H1 (cell line): ENCODE measurements at regions not wholly inside any gene's neighbourhood (a gene's known extent, or its start where the extent isn't known, plus 50 kb on each side); places are given as distances from the start of the nearest gene placed in this dataset.

Experiments
- CTCF ChIA-PET: fragments of 300-600 bp; sonication (Branson Sonifier 250); formaldehyde crosslinking; loops from one replicate; lab custom pipeline; 2021; ENCODE audit not compliant: partially characterized antibody; lab: Charles Lee
- POLR2A ChIA-PET: fragments of 300-600 bp; sonication (Branson Sonifier 250); formaldehyde crosslinking; loops from one replicate; lab custom pipeline; 2021; ENCODE audit warnings: inconsistent platforms; ENCODE audit not compliant: partially characterized antibody; lab: Charles Lee
- DNase-seq, 2 experiments: peaks; one replicate each; pipeline versions ENCODE4 v3.0.0 to v3.0.0-alpha.2; 2010 to 2022; ENCODE audit warnings: low spot score in 2 of 2, low read depth in 1 of 2, mixed read lengths in 1 of 2
- FAIRE-seq: peaks from 2 replicates; lab custom pipeline; 2011; peaks lifted over from hg19 to GRCh38; lab: Jason Lieb, UNC
- H2AFZ ChIP-seq: 2 replicates; pipeline ENCODE4 v1.8.1; 2012; ENCODE audit warnings: low read length, inconsistent platforms
- H2AK5ac ChIP-seq: 2 replicates; pipeline ENCODE4 v1.6.1; 2013; ENCODE audit warnings: low read depth, low read length
- H2BK120ac ChIP-seq: replicated peaks from 2 replicates; pipeline ENCODE3; 2013; ENCODE audit warnings: low read depth, low read length, inconsistent platforms
- H2BK12ac ChIP-seq: 2 replicates; pipeline ENCODE4 v1.6.1; 2013; ENCODE audit warnings: low read depth, low read length
- H2BK15ac ChIP-seq: 2 replicates; pipeline ENCODE4 v1.6.1; 2013; ENCODE audit warnings: low read length
- H2BK20ac ChIP-seq: 2 replicates; pipeline ENCODE4 v1.6.1; 2013; ENCODE audit warnings: low read length
- H2BK5ac ChIP-seq: 2 replicates; pipeline ENCODE4 v1.6.1; 2013; ENCODE audit warnings: low read depth, low read length
- H3K14ac ChIP-seq: 2 replicates; pipeline ENCODE4 v1.6.1; 2013; ENCODE audit warnings: inconsistent platforms; ENCODE audit not compliant: insufficient read length
- H3K18ac ChIP-seq: 2 replicates; pipeline ENCODE4 v1.6.1; 2013; ENCODE audit warnings: low read length; ENCODE audit errors: extremely low read depth
- H3K23ac ChIP-seq: 2 replicates; pipeline ENCODE4 v1.6.1; 2013; ENCODE audit warnings: inconsistent platforms; ENCODE audit not compliant: insufficient read length
- H3K23me2 ChIP-seq: 2 replicates; pipeline ENCODE4 v1.6.1; 2013; ENCODE audit warnings: low read depth, low read length
- H3K27ac ChIP-seq: 2 replicates; pipeline ENCODE4 v1.6.1; 2011; ENCODE audit warnings: low read depth, low read length, inconsistent platforms
- H3K27me3 ChIP-seq, 4 experiments: replicated peaks in 1 of 4; 1 replicate in 1 of 4; 2 replicates in 3 of 4; pipeline versions ENCODE4 v1.6.1 to v1.8.1; 2011 to 2013; ENCODE audit warnings: low read length in 3 of 4, mild to moderate bottlenecking in 3 of 4, inconsistent platforms in 2 of 4, mixed read lengths in 2 of 4, moderate library complexity in 1 of 4; ENCODE audit not compliant: control insufficient read depth in 3 of 4, insufficient read depth in 3 of 4; ENCODE audit errors: extremely low read depth in 1 of 4
- H3K36me3 ChIP-seq, 4 experiments: 2 replicates each; pipeline versions ENCODE4 v1.6.1 to v1.8.1; 2011 to 2013; ENCODE audit warnings: mild to moderate bottlenecking in 4 of 4, low read length in 3 of 4, moderate library complexity in 2 of 4, control low read depth in 1 of 4, inconsistent platforms in 1 of 4; ENCODE audit not compliant: insufficient read depth in 4 of 4, control insufficient read depth in 2 of 4
- H3K4ac ChIP-seq: replicated peaks from 2 replicates; pipeline ENCODE3; 2013; ENCODE audit warnings: low read length, low read depth, mixed read lengths, inconsistent platforms; ENCODE audit not compliant: insufficient read length
- H3K4me1 ChIP-seq, 4 experiments: replicated peaks in 1 of 4; 1 replicate in 1 of 4; 2 replicates in 3 of 4; pipeline versions ENCODE4 v1.6.1 to v1.8.1; 2011 to 2013; ENCODE audit warnings: low read length in 3 of 4, inconsistent platforms in 2 of 4, mixed read lengths in 1 of 4; ENCODE audit not compliant: insufficient read depth in 4 of 4, control insufficient read depth in 3 of 4
- H3K4me2 ChIP-seq, 2 experiments: 2 replicates each; pipeline versions ENCODE4 v1.6.1 to v1.8.1; 2011 to 2013; ENCODE audit warnings: low read depth in 2 of 2, low read length in 2 of 2, control low read depth in 1 of 2, inconsistent platforms in 1 of 2, mild to moderate bottlenecking in 1 of 2; ENCODE audit not compliant: insufficient read depth in 1 of 2
- H3K4me3 ChIP-seq, 4 experiments: fragments of 200-600, 300-600 bp in 1 of 4; sonication (generic), shearing (Covaris generic), sonication (Bioruptor Twin) in 1 of 4; 2 replicates each; pipeline versions ENCODE4 v1.5.1 to v1.8.1; 2011 to 2016; ENCODE audit warnings: low read length in 4 of 4, low read depth in 3 of 4, control low read depth in 2 of 4, inconsistent platforms in 2 of 4, mild to moderate bottlenecking in 2 of 4, mixed read lengths in 1 of 4, moderate library complexity in 1 of 4; ENCODE audit not compliant: insufficient read depth in 2 of 4; ENCODE audit errors: extremely low read depth in 1 of 4
- H3K56ac ChIP-seq: replicated peaks from 2 replicates; pipeline ENCODE3; 2013; ENCODE audit warnings: low read depth, mild to moderate bottlenecking, mixed read lengths, low read length, inconsistent platforms; ENCODE audit not compliant: insufficient read length
- H3K79me1 ChIP-seq: 2 replicates; pipeline ENCODE4 v1.6.1; 2013; ENCODE audit warnings: low read depth, low read length, control low read depth
- H3K79me2 ChIP-seq, 2 experiments: 2 replicates each; pipeline versions ENCODE4 v1.6.1 to v1.8.1; 2012 to 2013; ENCODE audit warnings: low read length in 2 of 2, mild to moderate bottlenecking in 2 of 2, inconsistent platforms in 1 of 2; ENCODE audit not compliant: insufficient read depth in 2 of 2, control insufficient read depth in 1 of 2
- H3K9ac ChIP-seq, 4 experiments: replicated peaks in 1 of 4; 1 replicate in 1 of 4; 2 replicates in 3 of 4; pipeline versions ENCODE4 v1.6.1 to v1.8.1; 2011 to 2013; ENCODE audit warnings: low read depth in 3 of 4, low read length in 3 of 4, control low read depth in 2 of 4, mild to moderate bottlenecking in 2 of 4, moderate library complexity in 2 of 4, inconsistent platforms in 1 of 4; ENCODE audit errors: extremely low read depth in 1 of 4
- H3K9me3 ChIP-seq, 2 experiments: 2 replicates each; pipeline versions ENCODE4 v1.6.1 to v1.8.1; 2012 to 2013; ENCODE audit warnings: mild to moderate bottlenecking in 2 of 2, moderate library complexity in 2 of 2, control low read depth in 1 of 2, inconsistent platforms in 1 of 2, low read depth in 1 of 2, low read length in 1 of 2, mixed read lengths in 1 of 2; ENCODE audit not compliant: insufficient read depth in 2 of 2
- H4K20me1 ChIP-seq, 2 experiments: replicated peaks in 1 of 2; 2 replicates each; pipeline versions ENCODE3 to v1.8.1; 2011 to 2013; ENCODE audit warnings: inconsistent platforms in 2 of 2, low read length in 2 of 2, mild to moderate bottlenecking in 1 of 2; ENCODE audit not compliant: insufficient read depth in 2 of 2, control insufficient read depth in 1 of 2
- H4K5ac ChIP-seq: 2 replicates; pipeline ENCODE4 v1.6.1; 2013; ENCODE audit warnings: low read length, low read depth, mixed read lengths, inconsistent platforms; ENCODE audit not compliant: insufficient read length
- H4K8ac ChIP-seq: 2 replicates; pipeline ENCODE4 v1.8.0; 2013; ENCODE audit warnings: mild to moderate bottlenecking, moderate library complexity, low read length, inconsistent platforms; ENCODE audit not compliant: insufficient read depth; ENCODE audit errors: extremely low read depth
- H4K91ac ChIP-seq: replicated peaks from 2 replicates; pipeline ENCODE3; 2013; ENCODE audit warnings: low read length, mixed read lengths, inconsistent platforms; ENCODE audit not compliant: insufficient read length
- CHD2 ChIP-seq: IDR thresholded peaks from 2 replicates; pipeline ENCODE4 v1.6.1; 2012; ENCODE audit warnings: low read length, improper control_type of control experiment
- GTF2F1 ChIP-seq: IDR thresholded peaks from 2 replicates; pipeline ENCODE4 v1.6.1; 2012; ENCODE audit warnings: low read depth, low read length, improper control_type of control experiment, borderline replicate concordance
- JUND ChIP-seq: IDR thresholded peaks from 2 replicates; pipeline ENCODE4 v1.6.1; 2011; ENCODE audit warnings: mild to moderate bottlenecking, improper control_type of control experiment, low read length
- POLR2A ChIP-seq, 2 experiments: IDR thresholded peaks; 1 replicate in 1 of 2; 2 replicates in 1 of 2; pipeline ENCODE4 v1.6.1; 2011; ENCODE audit warnings: low read depth in 2 of 2, low read length in 2 of 2, mild to moderate bottlenecking in 2 of 2; ENCODE audit errors: control extremely low read depth in 1 of 2
- POLR2AphosphoS5 ChIP-seq: IDR thresholded peaks from 2 replicates; pipeline ENCODE4 v1.6.1; 2011; ENCODE audit warnings: low read depth, low read length
- RFX5 ChIP-seq: IDR thresholded peaks from 2 replicates; pipeline ENCODE4 v1.6.1; 2011; ENCODE audit warnings: low read depth, low read length, improper control_type of control experiment, borderline replicate concordance
- RXRA ChIP-seq: IDR thresholded peaks from 2 replicates; pipeline ENCODE4 v1.6.1; 2011; ENCODE audit warnings: low read depth, mild to moderate bottlenecking, low read length, moderate library complexity; ENCODE audit not compliant: insufficient read depth
- SIRT6 ChIP-seq: IDR thresholded peaks from one replicate; pipeline ENCODE4 v1.7.1; 2012; ENCODE audit warnings: low read length, inconsistent platforms
- SP2 ChIP-seq: IDR thresholded peaks from 2 replicates; pipeline ENCODE4 v1.6.1; 2012; ENCODE audit warnings: mild to moderate bottlenecking, low read length, inconsistent platforms
- SUZ12 ChIP-seq: fragments of 200-600 bp; sonication (generic); IDR thresholded peaks from 2 replicates; pipeline ENCODE4 v1.6.1; 2012; ENCODE audit warnings: mild to moderate bottlenecking, inconsistent platforms, low read length, moderate library complexity, mixed read lengths
- TAF1 ChIP-seq: IDR thresholded peaks from 2 replicates; pipeline ENCODE4 v1.6.1; 2011; ENCODE audit warnings: mild to moderate bottlenecking, low read depth, low read length
- WGBS, 2 experiments: shearing (Covaris generic) in 1 of 2; methylation state at CpG; one replicate each; pipeline versions ENCODE4 v1.1.6 to v1.1.7; 2013 to 2015; ENCODE audit warnings: low lambda C conversion rate in 2 of 2, mixed read lengths in 2 of 2, inconsistent platforms in 1 of 2, low coverage in 1 of 2, missing lambda C conversion rate in 1 of 2; ENCODE audit not compliant: insufficient replicate concordance in 2 of 2, insufficient coverage in 1 of 2, insufficient read length in 1 of 2; ENCODE audit errors: extremely low coverage in 1 of 2, missing lambda C conversion rate in 1 of 2; 5-methylcytosine and 5-hydroxymethylcytosine counted together
- TF ChIP-seq, protein P1 (sequence below), 3 experiments: IDR thresholded peaks; 1 replicate in 2 of 3; 2 replicates in 1 of 3; pipeline versions ENCODE4 v1.5.1 to v1.6.1; 2011; ENCODE audit warnings: low read length in 3 of 3, mild to moderate bottlenecking in 3 of 3, inconsistent platforms in 2 of 3, low read depth in 1 of 3, moderate library complexity in 1 of 3; ENCODE audit not compliant: insufficient read depth in 1 of 3; ENCODE audit errors: control extremely low read depth in 1 of 3
- TF ChIP-seq, protein P2 (sequence below): IDR thresholded peaks from 2 replicates; pipeline ENCODE4 v1.6.1; 2012; ENCODE audit warnings: inconsistent platforms

DNA sequence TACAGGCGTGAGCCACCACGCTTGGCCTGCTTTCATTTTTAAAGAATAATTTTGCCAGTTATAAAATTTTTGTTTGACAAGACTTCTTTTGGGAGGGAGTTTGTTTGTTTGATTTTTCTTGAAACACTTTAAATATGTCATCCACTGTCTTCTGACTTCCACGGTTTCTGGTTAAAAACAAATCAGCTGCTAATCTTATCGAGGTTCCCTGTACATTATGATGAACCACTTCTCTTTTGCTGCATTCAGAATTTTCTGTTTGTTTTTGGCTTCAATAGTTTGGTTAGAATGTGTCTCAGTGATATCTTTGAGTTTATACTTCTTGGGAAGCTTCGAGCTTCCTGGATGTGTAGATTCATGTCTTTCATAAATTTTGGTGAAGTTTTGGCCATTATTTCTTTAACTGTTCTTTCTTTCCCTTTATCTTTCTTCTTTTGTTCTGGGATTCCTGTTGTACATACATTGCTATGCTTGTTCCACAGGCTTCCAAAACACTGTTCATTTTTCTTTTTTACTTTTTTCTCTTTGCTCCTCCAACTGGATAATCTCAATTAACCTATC, 60.8 kb downstream of the MSX2 start:
- Histone ChIP-seq H3K23me2 (no peaks in the 10 kb centered on the region), H3K4me2 (no peak overlapping the region), H4K91ac (no peak overlapping the region), H3K23ac (no peak overlapping the region), H3K4ac (no peak overlapping the region), H4K8ac (no peak overlapping the region), H3K27ac (no peak overlapping the region), H3K56ac (no peak overlapping the region), H3K4me1 (no peaks in the 10 kb centered on the region), H3K9ac (no peak overlapping the region), H2AFZ (no peak overlapping the region), H3K14ac (no peak overlapping the region), H3K18ac (no peak overlapping the region), H3K79me2 (no peaks in the 10 kb centered on the region), H3K36me3 (no peaks in the 10 kb centered on the region), H2BK20ac (no peak overlapping the region), H3K9me3 (no peaks in the 10 kb centered on the region), H2BK15ac (no peak overlapping the region), H2BK12ac (no peak overlapping the region), H2AK5ac (no peak overlapping the region), H4K20me1 (no peaks in the 10 kb centered on the region), H3K27me3 (no peaks in the 10 kb centered on the region), H3K4me3 (no peak overlapping the region), H3K79me1 (no peaks in the 10 kb centered on the region), H2BK120ac (no peak overlapping the region), H2BK5ac (no peak overlapping the region), H4K5ac (no peak overlapping the region)
- CTCF ChIA-PET, result interaction anchor here (1.2 kb wide), 1 partner anchor 365 kb away, joined by 4 read pairs; no protein-coding TSS in a partner anchor
- WGBS, 2 experiments, result 91% methylated on average over 5 of the region's 5 CpGs; no CpG with 5 or more reads in 1 of the 2 experiments
- POLR2A ChIA-PET, result no interaction called here
- FAIRE-seq, result no peak
- DNase-seq, result no peak
- TF ChIP-seq SIRT6, result no peak
- no peak for TF ChIP-seq SP2
- no peak for TF ChIP-seq CHD2
- TF ChIP-seq SUZ12, result no peak
- no peak for TF ChIP-seq GTF2F1
- TF ChIP-seq, protein P1, sequence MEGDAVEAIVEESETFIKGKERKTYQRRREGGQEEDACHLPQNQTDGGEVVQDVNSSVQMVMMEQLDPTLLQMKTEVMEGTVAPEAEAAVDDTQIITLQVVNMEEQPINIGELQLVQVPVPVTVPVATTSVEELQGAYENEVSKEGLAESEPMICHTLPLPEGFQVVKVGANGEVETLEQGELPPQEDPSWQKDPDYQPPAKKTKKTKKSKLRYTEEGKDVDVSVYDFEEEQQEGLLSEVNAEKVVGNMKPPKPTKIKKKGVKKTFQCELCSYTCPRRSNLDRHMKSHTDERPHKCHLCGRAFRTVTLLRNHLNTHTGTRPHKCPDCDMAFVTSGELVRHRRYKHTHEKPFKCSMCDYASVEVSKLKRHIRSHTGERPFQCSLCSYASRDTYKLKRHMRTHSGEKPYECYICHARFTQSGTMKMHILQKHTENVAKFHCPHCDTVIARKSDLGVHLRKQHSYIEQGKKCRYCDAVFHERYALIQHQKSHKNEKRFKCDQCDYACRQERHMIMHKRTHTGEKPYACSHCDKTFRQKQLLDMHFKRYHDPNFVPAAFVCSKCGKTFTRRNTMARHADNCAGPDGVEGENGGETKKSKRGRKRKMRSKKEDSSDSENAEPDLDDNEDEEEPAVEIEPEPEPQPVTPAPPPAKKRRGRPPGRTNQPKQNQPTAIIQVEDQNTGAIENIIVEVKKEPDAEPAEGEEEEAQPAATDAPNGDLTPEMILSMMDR (IDR thresholded peaks at IDR 0.05; ENCODE audit: control extremely low read depth in 1 of 3, insufficient read depth in 1 of 3, low read depth in 1 of 3, low read length in 3 of 3), result no peak
- TF ChIP-seq, protein P2, sequence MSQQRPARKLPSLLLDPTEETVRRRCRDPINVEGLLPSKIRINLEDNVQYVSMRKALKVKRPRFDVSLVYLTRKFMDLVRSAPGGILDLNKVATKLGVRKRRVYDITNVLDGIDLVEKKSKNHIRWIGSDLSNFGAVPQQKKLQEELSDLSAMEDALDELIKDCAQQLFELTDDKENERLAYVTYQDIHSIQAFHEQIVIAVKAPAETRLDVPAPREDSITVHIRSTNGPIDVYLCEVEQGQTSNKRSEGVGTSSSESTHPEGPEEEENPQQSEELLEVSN, result no peak
- no peak for TF ChIP-seq JUND
- no peak for TF ChIP-seq RXRA
- TF ChIP-seq TAF1, result no peak
- TF ChIP-seq POLR2A (IDR thresholded peaks at IDR 0.05; ENCODE audit: control extremely low read depth in 1 of 2, low read depth in 2 of 2, low read length in 2 of 2), result no peak
- no peak for TF ChIP-seq RFX5
- TF ChIP-seq POLR2AphosphoS5, result no peak
